ENCODE measurements at regions not wholly inside any gene's neighbourhood (a gene's known extent, or its start where the extent isn't known, plus 50 kb on each side); places are given as distances from the start of the nearest gene placed in this dataset.
"Not testable (repeated sequence)": the region's sequence is repeated elsewhere in the genome, so short reads cannot be mapped to it uniquely, and the experiment has no call there.

DNA sequence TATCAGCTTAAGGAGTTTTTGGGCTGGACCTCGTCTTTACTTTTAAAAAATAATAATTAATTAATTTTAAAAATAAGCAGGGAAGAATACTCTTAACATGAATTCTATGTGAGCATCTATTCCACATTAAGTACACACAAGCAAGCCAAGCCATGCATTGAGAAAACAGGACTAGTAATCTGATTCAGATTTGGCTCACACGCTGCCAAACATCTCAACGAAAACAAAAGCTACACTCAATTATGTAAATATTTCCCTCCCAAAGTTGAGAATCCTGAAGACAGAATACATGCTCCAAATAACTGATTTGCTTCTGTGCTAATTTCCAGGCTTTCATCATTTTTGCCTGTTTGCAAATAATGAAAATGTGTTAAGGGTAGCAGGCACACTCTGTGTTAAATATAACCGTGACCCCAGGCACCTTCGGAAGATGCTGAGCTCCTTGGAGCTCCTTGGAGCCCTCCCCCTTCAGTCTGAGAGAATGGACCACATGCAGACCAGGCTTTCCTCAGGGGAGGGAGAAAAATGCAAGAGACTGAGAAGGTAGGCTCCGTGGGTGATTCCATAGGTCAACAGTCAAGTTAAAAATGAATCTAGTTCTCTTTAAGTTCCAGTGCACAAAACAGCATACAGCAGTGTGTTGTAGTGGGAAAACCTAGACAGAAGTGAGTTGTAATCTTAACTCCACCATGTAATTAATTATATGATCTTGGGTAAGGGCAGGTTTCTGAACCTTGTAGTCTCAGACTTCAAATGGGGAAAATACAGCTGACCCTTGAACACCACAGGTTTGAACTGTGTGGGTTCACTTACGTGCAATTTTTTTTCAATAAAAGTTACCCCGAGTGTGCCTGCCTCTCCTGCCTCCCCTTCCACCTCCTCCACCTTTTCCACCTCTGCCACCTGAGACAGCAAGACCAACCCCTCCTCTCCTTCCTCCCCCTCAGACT lies 161.3 kb upstream of the RREB1 start:
- DNase-seq, result peak; percentile 40

DNA sequence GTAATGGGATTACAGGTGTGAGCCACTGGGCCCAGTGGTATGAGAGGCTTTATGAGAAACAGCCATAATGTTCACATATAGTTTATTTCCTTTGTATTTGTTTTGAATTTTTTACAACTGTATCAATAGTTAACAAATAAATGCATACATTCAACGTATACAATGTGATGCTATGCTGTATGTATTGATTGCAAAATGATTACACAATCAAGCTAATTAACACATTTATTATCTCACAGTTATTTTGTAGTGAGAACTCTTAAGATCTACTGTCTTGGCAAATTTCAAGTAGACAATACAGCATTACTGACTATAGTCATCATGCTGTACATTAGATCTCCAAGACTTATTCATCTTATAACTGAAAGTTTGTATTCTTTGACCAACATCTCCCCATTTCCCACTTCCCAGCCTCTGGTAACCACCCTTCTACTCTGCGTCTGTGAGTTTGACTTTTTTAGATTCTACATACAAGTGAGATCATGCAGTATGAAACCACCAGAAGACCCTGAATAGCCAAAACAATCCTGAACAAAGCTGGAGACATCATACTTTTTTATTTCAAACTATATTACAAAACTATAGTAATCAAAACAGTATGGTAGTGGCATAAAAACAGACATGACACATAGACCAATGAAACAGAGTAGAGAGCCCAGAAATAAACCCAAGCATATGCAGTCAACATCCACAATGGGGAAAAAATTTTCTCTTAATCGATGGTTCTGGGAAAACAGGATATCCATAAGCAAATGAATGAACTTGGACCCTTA lies 157.2 kb upstream of the RREB1 start:
- no peak for DNase-seq

DNA sequence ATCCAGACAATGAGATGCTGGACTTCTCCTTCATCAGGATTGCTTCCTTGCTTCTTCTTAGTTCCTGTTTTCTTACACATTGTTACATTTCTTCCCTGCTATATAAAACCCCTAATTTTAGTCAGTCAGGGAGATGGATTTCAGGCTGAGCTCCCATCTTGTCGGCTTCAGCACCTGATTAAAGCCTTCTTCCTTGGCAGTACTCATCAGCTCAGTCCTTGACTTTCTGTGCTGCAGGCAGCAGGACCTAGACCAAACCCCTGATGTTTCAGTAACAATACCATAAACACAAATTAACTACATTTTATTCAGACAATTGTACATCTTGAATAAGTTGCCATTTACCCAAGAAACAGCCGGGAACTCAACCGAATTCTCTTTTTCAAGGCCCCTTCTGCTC lies 156.4 kb upstream of the RREB1 start:
- DNase-seq, result no peak

DNA sequence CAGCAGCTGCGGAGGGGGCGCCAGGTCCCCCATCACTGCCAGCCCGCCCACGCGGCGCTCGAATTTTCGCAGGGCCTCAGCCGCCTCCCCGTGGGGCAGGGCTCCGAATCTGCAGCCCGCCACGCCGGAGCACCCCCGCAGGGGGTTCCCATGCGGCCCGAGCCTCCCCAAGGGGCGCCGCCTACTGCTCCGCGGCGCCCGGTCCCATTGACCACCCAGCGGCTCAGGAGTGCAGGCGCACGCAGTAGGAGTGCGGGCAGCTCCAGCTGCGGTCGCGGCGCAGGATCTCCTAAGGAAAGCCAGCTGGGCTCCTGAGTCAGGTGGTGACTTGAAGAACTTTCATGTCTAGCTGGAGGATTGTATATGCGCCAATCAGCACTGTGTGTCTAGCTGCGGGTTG lies 155.3 kb upstream of the RREB1 start:
- DNase-seq, result no peak

DNA sequence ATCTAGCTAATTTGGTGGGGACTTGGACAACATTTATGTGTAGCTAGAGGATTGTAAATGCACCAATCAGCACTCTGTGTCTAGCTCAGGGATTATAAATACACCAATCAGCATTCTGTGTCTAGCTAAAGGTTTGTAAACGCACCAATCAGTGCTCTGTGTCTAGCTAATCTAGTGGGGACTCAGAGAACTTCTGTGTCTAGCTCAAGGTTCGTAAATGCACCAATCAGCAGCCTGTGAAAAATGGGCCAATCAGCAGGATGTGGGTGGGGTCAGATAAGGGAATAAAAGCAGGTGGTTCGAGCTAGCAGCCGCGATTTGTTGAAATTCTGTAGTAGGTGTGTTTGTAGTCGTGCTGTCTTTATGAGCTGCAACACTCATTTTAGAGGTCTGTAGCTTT lies 154.8 kb upstream of the RREB1 start:
- DNase-seq, result not testable (repeated sequence)

DNA sequence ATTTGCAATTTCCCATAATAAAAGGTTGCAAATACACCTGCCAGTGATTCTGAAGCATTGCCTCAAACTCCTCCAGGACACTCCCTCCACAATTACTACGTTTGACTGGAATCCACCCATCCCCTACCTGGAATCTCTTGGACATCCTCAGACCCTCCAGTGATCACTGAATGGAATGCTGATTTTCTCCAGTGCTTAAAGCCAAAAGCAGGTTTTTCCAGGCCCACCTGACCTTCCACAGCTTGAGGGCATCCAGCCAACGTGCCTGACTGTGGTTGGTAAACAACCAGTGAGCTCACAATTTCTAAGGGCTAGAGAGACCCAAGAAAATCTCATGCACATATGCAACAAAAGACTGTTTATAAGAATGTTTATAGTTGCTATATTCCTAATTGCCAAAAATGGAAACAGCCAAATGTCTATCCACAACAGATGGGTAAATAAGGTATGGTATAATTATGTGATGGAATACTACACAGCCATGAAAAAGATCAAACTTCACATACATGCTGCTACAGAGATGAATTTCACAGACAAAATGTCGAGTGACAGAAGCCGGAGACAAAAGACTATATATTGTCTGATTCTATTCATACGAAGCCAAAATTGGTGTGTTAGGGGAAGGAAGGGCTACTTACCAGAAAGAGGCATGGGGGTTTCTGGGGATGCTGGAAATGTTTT lies 147.1 kb upstream of the RREB1 start:
- DNase-seq, result no peak

DNA sequence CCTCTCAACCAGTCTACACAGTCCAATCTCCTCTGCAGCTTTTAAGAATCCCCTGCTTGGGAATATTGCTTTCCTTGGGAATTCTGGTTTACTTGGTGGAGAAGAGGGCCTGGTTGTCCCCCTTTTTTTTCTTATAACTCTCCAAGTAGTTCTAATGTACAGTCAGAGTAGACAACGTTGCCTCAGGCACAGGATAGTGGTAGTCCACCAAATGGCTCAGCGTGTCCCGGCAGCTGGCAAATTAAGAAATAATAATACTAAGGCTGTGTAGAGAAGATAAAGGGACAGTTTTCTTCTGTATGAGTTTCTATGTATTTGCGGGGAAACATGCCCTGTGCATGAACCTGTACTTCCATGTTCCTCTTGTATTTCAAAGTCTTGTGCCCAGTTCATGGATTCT lies 145.7 kb upstream of the RREB1 start:
- no peak for DNase-seq

DNA sequence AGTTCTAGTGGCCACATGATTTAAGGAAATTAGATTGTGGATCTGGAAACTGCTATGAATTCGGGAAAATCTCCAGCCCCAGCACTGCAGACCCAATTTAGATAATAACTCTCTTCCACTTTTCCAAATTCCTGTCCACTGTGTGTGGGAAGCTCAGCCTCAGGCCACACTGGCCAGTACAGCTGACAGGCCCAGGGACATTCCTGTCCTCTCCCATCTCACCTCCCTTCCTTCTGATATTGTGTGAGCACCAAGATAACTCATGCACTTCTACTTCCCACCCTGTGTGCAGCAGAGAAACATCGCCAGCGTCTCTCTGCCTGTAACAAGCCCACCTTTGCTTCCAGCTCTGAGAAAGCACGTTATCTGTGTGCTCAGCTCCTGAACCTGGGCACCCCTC lies 145.1 kb upstream of the RREB1 start:
- no peak for DNase-seq

DNA sequence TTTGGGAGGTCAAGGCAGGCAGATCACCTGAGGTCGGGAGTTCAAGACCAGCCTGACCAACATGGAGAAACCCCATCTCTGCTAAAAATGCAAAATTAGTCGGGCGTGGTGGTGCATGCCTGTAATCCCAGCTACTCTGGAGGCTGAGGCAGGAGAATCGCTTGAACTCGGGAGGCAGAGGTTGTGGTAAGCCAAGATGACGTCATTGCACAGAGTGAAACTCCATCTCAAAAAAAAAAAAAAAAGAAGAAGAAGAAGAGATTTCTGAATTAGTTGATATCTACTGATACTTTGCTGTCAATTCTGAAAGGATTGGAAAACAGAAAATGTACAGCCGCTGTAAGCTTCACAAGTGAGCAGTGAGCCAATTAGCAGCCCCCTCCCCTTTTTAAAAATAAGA lies 144.4 kb upstream of the RREB1 start:
- not testable (repeated sequence) for DNase-seq

DNA sequence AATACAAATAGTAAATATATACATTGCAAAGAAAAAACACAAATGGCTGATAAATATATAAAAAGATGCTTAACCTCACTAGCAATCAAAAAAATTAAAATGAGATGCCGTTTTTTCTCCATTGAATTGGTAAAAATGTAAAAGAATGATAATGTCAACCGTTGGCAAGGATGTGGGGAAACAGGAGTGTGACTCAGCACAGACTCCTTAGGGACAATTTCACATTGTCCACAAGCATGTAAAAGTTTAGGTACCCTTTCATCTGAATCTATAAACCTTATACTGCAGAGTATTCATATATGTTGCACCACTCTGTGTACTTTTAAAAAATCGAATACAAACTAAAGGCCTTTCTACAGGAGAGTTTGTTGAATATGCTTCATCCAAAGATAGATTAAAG lies 143.1 kb upstream of the RREB1 start:
- DNase-seq, result no peak

DNA sequence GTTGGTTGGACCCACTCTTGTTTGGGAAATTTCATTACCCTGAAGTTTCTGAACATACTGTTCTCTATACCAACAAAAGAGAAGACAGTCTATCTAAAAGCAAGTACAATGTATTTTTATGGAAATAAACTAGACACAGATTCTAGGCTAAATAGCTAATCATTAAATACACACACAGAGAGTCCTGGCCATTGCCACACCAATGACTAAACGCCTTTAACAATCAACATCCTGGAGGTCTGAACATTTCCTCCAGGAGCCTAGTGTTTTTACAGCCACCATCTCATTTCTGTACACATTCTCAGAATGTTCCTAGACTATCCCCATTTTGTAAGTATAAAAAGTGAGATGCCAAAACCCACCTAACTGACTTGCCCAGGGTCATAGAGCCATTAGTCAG lies 141.6 kb upstream of the RREB1 start:
- DNase-seq, result no peak

DNA sequence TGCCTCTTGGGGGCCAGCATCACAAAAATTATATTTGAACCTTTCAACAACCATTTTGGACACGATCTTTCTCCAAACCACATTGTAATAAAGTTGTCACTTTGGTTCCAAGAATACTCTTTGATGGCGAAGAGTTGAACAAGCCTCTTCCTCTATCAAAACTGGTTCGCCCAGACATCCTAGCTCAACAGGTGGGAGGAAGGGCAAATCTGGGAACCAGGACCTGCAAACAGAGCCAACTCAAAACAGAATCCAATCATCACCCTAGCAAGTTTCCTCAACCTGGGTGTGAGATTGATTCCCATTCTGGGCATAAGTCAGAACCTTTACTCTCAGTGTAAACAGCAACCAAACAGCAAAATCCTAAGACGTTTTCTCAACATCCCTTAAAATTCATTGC lies 141.2 kb upstream of the RREB1 start:
- no peak for DNase-seq

DNA sequence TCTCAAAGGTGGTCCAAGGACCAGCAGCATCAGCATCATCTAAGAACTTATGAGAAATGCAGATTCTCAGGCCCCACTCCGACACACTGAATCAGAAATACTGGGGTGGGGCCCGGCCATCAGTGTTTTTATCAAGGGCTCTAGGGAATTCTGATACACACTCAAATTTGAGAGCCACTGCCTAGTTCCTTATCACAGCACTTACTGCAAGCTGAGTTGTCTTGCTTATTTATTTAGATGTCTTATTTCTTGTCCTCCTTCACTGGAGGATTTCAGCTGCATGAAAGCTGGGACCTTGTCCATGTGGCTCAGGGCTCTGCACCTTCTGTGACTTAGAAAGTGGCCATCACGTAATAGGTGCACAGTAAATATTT lies 139.4 kb upstream of the RREB1 start:
- no peak for DNase-seq

DNA sequence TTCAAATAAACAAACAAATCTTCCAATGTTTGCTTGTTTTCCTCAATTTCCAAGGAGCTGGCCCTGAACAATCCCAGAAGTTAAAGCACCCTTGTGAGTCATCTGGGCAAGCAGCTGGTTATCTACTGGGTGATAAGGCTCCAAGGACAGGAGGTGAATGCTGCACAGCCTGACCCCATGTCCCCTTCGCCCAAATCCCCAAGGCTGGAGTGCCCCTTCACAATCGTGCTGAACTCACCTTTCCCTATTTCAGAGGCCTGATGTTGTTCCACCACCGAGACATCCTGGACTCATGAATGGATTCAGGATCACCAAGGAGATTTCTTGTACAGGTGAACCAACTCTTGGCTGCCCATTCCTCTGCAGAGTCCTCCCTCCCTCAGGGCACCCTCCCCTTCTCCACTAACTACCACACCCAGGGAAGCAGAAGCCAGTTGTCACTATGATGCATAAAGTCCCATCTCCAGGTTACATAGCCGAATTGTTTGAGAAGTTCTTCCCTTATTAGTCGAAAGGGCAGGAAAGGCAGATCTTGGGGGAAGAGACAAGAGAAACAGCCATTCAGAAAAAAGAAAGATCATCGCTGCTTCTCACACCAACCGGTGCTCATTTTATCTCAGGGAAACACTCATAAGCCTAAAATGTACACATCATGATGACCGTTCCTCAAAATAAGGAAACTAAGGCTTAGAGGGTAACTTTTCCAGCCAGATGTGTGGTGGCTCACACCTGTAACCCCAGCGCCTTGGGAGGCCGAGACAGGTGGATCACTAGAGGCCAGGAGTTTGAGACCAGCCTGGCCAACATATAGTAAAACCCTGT lies 138.8 kb upstream of the RREB1 start:
- DNase-seq, result no peak

DNA sequence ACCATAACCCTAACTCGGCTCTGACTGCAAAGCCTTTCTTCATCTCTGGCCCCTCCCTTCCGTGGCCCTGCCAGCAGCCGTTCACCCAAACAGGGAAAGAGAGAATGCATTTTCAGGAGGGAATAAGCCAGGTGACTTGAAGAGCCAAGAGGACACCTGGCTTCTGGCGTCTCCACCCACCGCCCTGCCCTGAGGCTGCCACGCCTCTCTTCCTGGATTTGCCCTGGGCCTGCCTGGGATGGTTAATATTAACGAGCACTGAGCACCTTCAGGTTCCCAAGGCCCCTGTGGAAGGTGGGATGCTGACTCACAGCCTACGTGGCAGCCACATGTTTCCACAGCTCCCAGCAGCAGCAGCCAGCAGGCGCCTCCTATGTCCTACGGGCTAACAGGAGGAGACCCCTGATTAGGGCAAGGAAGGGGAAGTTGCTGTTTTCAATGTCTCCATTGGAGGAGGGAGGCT lies 138.0 kb upstream of the RREB1 start:
- DNase-seq, result no peak

DNA sequence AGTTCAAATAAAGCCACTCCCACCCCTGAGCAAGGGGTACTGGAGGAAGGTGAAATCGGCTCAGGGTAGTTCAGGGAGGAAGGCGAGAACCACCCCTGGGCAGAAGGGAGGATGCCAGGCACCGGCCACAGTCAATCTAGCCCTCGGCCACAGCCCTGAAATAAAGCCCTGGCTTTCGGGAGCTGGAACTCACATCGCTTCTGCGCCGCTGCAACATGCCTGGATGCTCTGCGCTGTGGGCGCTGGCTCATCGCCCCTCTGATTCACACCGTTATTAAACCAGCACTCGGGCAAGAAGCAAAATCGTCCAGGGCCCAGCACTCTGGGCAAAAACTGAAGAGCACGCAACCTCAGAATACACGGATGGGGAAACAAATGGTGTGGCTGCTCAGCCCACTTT lies 136.9 kb upstream of the RREB1 start:
- DNase-seq, result no peak

DNA sequence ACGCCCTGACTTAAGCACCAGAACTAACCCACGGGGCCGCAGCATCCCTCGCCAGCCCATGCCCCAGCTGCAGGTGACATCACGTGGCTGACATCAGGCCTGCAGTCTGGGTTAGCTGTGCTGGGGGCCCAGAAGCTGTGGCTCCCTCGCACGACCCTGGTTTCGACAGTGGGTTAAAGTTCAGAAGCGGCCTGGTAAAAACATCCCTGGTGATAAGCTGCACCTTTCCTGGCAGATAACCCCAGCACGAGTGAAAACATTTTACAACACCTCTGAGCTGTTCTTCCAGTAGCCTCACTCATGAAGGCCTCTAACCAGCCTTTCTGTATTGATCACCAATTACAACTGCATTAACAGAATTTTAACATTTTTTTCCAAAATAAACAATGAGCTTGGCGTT lies 136.4 kb upstream of the RREB1 start:
- no peak for DNase-seq

DNA sequence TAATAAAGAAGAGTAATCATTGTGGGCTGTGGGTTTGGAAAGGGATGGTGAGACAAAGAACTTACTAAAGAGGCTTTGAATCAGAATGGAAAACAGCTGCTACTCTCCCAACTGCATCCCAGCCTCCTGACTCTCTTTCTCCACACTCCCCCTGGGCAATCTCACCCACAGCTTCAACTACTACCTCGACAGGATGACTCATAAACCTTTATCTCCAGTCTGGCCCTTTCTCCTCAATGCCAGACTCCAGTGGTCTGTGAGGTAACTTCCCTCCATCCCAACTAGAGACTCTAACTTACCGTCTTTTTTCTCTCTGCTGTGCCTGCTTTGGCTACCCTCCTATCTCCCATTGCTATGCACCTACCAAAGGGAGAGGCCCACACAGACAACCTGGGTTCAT lies 135.3 kb upstream of the RREB1 start:
- no peak for DNase-seq

DNA sequence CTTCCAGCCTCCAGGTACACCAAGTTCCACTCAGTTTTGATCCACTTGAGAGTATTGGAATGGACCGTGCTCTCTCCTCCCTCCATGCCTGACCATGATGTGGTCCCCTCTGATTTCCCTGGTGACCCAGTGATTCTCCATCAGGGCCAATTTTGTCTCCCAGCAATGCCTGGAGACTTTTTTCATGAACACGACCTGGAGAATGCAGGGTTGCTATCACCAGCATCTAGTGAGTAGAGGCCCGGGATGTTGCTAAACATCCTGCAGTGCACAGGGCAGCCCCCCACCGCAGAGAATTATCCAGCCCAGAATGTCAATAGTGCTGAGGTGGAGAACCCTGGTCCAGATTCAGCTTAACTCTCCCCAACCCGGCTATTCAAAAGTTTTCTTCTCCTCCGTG lies 134.0 kb upstream of the RREB1 start:
- no peak for DNase-seq

DNA sequence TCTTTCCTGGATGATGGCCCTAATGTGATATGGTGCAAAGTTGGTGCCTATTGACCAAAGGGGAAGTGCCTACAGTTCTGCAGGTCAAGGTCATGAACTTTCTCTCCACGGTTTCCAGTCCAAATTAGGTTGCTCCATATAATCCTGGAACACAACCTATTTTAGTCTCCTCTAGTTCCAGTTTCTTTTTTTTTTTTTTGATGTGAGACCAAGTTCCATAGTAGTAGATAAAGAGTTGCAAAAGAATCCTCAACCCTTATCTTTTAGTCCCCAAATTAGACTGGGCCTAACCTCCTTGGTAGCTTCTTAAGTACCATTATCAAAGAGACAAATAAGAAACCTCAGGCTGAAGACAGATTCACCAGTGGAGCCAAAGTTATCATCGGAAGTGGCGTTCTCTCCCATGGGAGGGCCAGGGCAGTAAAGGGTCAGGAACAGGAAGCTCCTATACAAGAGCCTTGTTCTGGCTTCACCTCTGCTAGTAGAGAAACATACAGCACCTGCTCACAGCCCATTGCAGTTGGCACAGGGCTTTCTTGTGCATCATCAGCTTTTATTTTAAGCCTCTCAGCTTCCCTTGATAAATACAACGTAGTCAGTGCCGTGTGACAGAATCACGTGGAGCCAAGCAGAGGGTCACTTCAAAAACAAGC lies 132.2 kb upstream of the RREB1 start:
- DNase-seq, result peak; percentile 32

DNA sequence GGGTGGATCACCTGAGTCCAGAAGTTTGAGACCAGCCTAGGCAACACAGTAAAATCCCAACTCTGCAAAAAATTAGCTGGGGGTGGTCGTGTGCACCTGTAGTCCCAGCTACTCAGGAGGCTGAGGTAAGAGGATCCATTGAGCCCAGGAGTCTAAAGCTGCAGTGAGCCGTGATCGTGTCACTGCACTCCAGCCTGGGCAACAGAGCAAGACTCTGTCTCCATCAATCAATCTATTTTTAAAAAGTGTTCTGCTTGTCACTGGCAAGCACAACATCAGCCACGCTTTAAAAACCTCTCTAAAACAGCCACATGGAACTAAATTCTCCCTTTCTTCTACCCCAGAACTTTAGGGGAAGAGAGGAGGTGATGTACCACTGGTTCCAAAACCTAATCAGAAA lies 131.6 kb upstream of the RREB1 start:
- DNase-seq, result no peak

DNA sequence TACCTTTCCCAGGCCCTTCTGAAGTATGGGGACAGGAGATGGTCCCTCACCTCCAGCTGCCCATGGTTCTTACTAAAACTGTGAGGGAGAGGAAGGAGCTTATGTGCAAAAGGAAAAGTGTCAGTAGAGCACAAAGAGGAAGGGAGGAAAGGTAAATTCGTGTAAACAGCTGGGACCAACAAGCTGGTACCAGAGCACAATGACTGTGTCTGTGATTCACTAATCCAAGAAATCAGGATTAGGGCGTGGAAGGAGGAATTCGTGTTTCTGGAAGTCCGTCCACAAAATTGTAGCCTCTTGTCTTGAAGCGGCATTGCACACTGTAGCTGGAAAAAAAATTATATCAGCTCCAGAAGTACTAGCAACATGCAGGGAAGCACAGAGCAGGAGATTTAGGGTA lies 129.0 kb upstream of the RREB1 start:
- DNase-seq, result no peak
